ENCODE measurements at regions not wholly inside any gene's neighbourhood (a gene's known extent, or its start where the extent isn't known, plus 50 kb on each side); places are given as distances from the start of the nearest gene placed in this dataset.

GRCh38 chr2:126463892-126464674, 191.9 kb upstream of the GYPC start:
- TF ChIP-seq POLR2A (IDR thresholded peaks at IDR 0.05): no peak
- TF ChIP-seq, protein P1, sequence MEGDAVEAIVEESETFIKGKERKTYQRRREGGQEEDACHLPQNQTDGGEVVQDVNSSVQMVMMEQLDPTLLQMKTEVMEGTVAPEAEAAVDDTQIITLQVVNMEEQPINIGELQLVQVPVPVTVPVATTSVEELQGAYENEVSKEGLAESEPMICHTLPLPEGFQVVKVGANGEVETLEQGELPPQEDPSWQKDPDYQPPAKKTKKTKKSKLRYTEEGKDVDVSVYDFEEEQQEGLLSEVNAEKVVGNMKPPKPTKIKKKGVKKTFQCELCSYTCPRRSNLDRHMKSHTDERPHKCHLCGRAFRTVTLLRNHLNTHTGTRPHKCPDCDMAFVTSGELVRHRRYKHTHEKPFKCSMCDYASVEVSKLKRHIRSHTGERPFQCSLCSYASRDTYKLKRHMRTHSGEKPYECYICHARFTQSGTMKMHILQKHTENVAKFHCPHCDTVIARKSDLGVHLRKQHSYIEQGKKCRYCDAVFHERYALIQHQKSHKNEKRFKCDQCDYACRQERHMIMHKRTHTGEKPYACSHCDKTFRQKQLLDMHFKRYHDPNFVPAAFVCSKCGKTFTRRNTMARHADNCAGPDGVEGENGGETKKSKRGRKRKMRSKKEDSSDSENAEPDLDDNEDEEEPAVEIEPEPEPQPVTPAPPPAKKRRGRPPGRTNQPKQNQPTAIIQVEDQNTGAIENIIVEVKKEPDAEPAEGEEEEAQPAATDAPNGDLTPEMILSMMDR (IDR thresholded peaks at IDR 0.05): no peak

Data from right lobe of liver (tissue), 4 donors.